ENCODE measurements at regions not wholly inside any gene's neighbourhood (a gene's known extent, or its start where the extent isn't known, plus 50 kb on each side); places are given as distances from the start of the nearest gene placed in this dataset.

- H3K9me3 ChIP-seq (ENCODE audit: control insufficient read depth, low read length), result no peaks in the 10 kb centered on the region
- H3K27ac ChIP-seq (ENCODE audit: low read length), result no peak overlapping the region
- WGBS, result 70% methylated on average over 1 of the region's 1 CpG
- no peak for DNase-seq
- H3K4me1 ChIP-seq (ENCODE audit: control insufficient read depth, insufficient read depth, low read length), result no peaks in the 10 kb centered on the region
- H3K27me3 ChIP-seq (ENCODE audit: control insufficient read depth, insufficient read depth), result no peaks in the 10 kb centered on the region
- intact Hi-C loops (cut with DNase I), result no loop called here
- ATAC-seq, result no peak
- no peak overlapping the region for H3K4me3 ChIP-seq (ENCODE audit: low read length)
Observed at GRCh38 chr4:178672512-178672911, 1230.3 kb upstream of the AGA start.

DNA sequence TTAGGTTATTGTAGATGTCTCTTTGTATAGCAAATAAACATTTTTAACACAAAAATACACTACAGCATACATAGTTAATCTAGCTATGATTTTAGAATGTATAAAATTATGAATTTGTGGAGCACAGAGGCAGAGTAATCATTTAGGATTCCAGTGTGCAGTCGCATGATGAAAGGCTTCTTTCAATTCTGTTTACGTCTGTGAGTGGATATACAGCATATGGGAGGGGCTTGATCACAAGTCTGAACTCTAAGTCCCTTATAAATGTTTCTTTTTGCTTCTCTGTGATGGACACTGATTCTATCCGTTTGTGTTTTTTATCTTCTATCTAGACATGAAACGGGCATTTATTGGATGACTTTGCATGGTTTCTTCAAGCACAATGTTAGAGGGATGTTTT lies 1239.6 kb upstream of the AGA start:
- DNase-seq, result no peak
- H3K4me1 ChIP-seq (ENCODE audit: control insufficient read depth, insufficient read depth, low read length), result no peaks in the 10 kb centered on the region
- H3K9me3 ChIP-seq (ENCODE audit: control insufficient read depth, low read length), result no peaks in the 10 kb centered on the region
- whole genome bisulfite sequencing, result 58% methylated on average over 4 of the region's 4 CpGs
- intact Hi-C loops (cut with DNase I), result no loop called here
- ATAC-seq, result no peak
- H3K27ac ChIP-seq (ENCODE audit: low read length), result no peak overlapping the region
- H3K4me3 ChIP-seq (ENCODE audit: low read length), result no peak overlapping the region
- no peaks in the 10 kb centered on the region for H3K27me3 ChIP-seq (ENCODE audit: control insufficient read depth, insufficient read depth)

- H3K4me1 ChIP-seq (ENCODE audit: control insufficient read depth, insufficient read depth, low read length), result no peaks in the 10 kb centered on the region
- H3K27ac ChIP-seq (ENCODE audit: low read length), result no peak overlapping the region
- intact Hi-C loops (cut with DNase I), result no loop called here
- H3K4me3 ChIP-seq (ENCODE audit: low read length), result no peak overlapping the region
- H3K27me3 ChIP-seq (ENCODE audit: control insufficient read depth, insufficient read depth), result no peaks in the 10 kb centered on the region
- DNase-seq (no peak), ATAC-seq (no peak)
- no peaks in the 10 kb centered on the region for H3K9me3 ChIP-seq (ENCODE audit: control insufficient read depth, low read length)
Observed at GRCh38 chr4:178689926-178690325, 1247.7 kb upstream of the AGA start.

DNA sequence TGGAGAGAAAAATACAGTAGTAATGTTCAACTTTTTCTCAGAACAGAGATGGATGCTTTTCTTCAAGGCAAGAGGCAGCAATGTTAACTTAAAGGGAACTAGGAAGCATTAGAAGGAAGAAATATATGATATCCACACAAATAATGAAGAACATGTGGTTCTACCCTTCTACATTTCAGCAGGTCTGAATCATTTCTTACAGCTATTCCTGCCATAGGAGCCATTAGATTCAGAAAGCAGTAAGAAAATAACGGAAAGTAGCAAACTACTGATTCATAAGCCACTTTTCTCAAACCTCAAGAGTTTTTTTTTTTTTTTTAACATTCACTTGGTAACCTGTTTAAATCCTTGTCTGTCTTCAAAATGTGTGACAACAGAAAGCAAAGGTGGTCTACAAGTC lies 1251.6 kb upstream of the AGA start:
- Histone ChIP-seq H3K27me3 (ENCODE audit: control insufficient read depth, insufficient read depth) (no peaks in the 10 kb centered on the region), H3K27ac (ENCODE audit: low read length) (no peak overlapping the region), H3K4me1 (ENCODE audit: control insufficient read depth, insufficient read depth, low read length) (no peaks in the 10 kb centered on the region), H3K9me3 (ENCODE audit: control insufficient read depth, low read length) (no peaks in the 10 kb centered on the region), H3K4me3 (ENCODE audit: low read length) (no peak overlapping the region)
- intact Hi-C loops (cut with DNase I), result no loop called here
- DNase-seq (no peak), ATAC-seq (no peak)
- WGBS, result 74% methylated on average over 1 of the region's 1 CpG

- DNase-seq (no peak), ATAC-seq (no peak)
- Histone ChIP-seq H3K27ac (ENCODE audit: low read length) (no peak overlapping the region), H3K27me3 (ENCODE audit: control insufficient read depth, insufficient read depth) (no peaks in the 10 kb centered on the region), H3K4me3 (ENCODE audit: low read length) (no peak overlapping the region), H3K4me1 (ENCODE audit: control insufficient read depth, insufficient read depth, low read length) (no peaks in the 10 kb centered on the region), H3K9me3 (ENCODE audit: control insufficient read depth, low read length) (no peaks in the 10 kb centered on the region)
- 79% methylated on average over 3 of the region's 3 CpGs for WGBS
- intact Hi-C loops (cut with DNase I), result no loop called here
Observed at GRCh38 chr4:178696515-178696914, 1254.3 kb upstream of the AGA start.

DNA sequence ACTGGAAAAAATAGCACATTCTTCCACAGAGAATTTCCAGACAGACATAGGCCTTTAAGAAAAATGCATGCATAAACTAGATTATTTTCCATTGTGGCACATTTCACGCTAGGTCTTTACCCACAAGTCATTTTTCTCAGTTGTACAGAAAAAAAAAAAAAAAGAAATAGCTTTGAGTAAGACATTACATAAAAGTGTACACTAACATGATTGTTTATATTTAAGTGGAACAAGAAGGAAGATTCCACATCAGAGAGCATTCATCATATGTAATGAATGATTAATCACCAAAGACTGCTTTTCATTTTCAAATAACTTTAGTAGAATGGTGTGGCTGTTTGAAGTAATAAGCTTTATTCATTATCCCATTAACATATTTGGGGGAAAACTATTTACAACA lies 1270.2 kb upstream of the AGA start:
- no peak overlapping the region for H3K4me3 ChIP-seq (ENCODE audit: low read length)
- H3K27me3 ChIP-seq (ENCODE audit: control insufficient read depth, insufficient read depth), result no peaks in the 10 kb centered on the region
- no peaks in the 10 kb centered on the region for H3K4me1 ChIP-seq (ENCODE audit: control insufficient read depth, insufficient read depth, low read length)
- intact Hi-C loops (cut with DNase I), result no loop called here
- 73% methylated on average over 1 of the region's 1 CpG for WGBS
- DNase-seq (no peak), ATAC-seq (no peak)
- no peaks in the 10 kb centered on the region for H3K9me3 ChIP-seq (ENCODE audit: control insufficient read depth, low read length)
- no peak overlapping the region for H3K27ac ChIP-seq (ENCODE audit: low read length)

- H3K27me3 ChIP-seq (ENCODE audit: control insufficient read depth, insufficient read depth), result no peaks in the 10 kb centered on the region
- ATAC-seq (no peak), DNase-seq (no peak)
- H3K4me1 ChIP-seq (ENCODE audit: control insufficient read depth, insufficient read depth, low read length), result no peaks in the 10 kb centered on the region
- intact Hi-C loops (cut with DNase I), result no loop called here
- WGBS, result 74% methylated on average over 4 of the region's 4 CpGs
- no peak overlapping the region for H3K27ac ChIP-seq (ENCODE audit: low read length)
- H3K4me3 ChIP-seq (ENCODE audit: low read length), result no peak overlapping the region
- H3K9me3 ChIP-seq (ENCODE audit: control insufficient read depth, low read length), result no peaks in the 10 kb centered on the region
Observed at GRCh38 chr4:178738026-178738425, 1295.8 kb upstream of the AGA start.

DNA sequence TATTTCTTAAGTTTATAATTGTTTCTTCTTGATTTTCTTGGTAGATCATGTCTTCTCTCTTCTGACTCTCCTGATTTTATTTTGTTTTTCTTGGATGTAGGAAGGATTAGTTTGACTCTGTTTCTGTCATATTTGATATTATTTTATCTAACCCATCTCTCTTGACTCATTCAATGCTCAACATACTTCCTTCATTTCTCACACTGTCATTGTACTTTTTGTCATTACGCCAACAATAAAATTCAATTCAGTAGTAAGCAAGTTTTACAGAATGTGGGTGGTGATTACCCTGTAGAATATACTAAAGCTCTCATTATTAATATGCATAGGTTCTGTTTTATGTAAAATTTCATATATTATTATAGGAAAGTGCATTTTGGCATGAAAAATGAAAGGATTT lies 1303.0 kb upstream of the AGA start:
- ATAC-seq, result no peak
- H3K9me3 ChIP-seq (ENCODE audit: control insufficient read depth, low read length), result no peaks in the 10 kb centered on the region
- no peak for DNase-seq
- intact Hi-C loops (cut with DNase I), result no loop called here
- H3K27me3 ChIP-seq (ENCODE audit: control insufficient read depth, insufficient read depth), result no peaks in the 10 kb centered on the region
- H3K4me3 ChIP-seq (ENCODE audit: low read length), result no peak overlapping the region
- no peak overlapping the region for H3K27ac ChIP-seq (ENCODE audit: low read length)
- no peaks in the 10 kb centered on the region for H3K4me1 ChIP-seq (ENCODE audit: control insufficient read depth, insufficient read depth, low read length)
- 92% methylated on average over 1 of the region's 1 CpG for WGBS

GRCh38 chr4:178752954-178753525 lies 1310.8 kb upstream of the AGA start:
- H3K4me1 ChIP-seq (ENCODE audit: control insufficient read depth, insufficient read depth, low read length), result no peaks in the 10 kb centered on the region
- H3K27me3 ChIP-seq (ENCODE audit: control insufficient read depth, insufficient read depth), result no peaks in the 10 kb centered on the region
- no peak overlapping the region for H3K4me3 ChIP-seq (ENCODE audit: low read length)
- no peak overlapping the region for H3K27ac ChIP-seq (ENCODE audit: low read length)
- DNase-seq (no peak), ATAC-seq (no peak)
- H3K9me3 ChIP-seq (ENCODE audit: control insufficient read depth, low read length), result no peaks in the 10 kb centered on the region
- intact Hi-C loops (cut with DNase I), result no loop called here
- WGBS, result 22% methylated on average over 2 of the region's 2 CpGs

- Histone ChIP-seq H3K9me3 (ENCODE audit: control insufficient read depth, low read length) (no peaks in the 10 kb centered on the region), H3K4me1 (ENCODE audit: control insufficient read depth, insufficient read depth, low read length) (no peaks in the 10 kb centered on the region), H3K27me3 (ENCODE audit: control insufficient read depth, insufficient read depth) (no peaks in the 10 kb centered on the region), H3K4me3 (ENCODE audit: low read length) (no peak overlapping the region), H3K27ac (ENCODE audit: low read length) (no peak overlapping the region)
- no peak for ATAC-seq
- WGBS, result 71% methylated on average over 8 of the region's 8 CpGs
- intact Hi-C loops (cut with DNase I), result no loop called here
- DNase-seq, result no peak
Observed at GRCh38 chr4:178778496-178778895, 1336.3 kb upstream of the AGA start.

- no peaks in the 10 kb centered on the region for H3K4me1 ChIP-seq (ENCODE audit: control insufficient read depth, insufficient read depth, low read length)
- ATAC-seq, result no peak
- no peak overlapping the region for H3K27ac ChIP-seq (ENCODE audit: low read length)
- H3K9me3 ChIP-seq (ENCODE audit: control insufficient read depth, low read length), result no peaks in the 10 kb centered on the region
- WGBS, result 24% methylated on average over 1 of the region's 1 CpG
- DNase-seq, result no peak
- intact Hi-C loops (cut with DNase I), result no loop called here
- no peak overlapping the region for H3K4me3 ChIP-seq (ENCODE audit: low read length)
- H3K27me3 ChIP-seq (ENCODE audit: control insufficient read depth, insufficient read depth), result no peaks in the 10 kb centered on the region
Observed at GRCh38 chr4:178781779-178782178, 1339.5 kb upstream of the AGA start.

- Histone ChIP-seq H3K27me3 (ENCODE audit: control insufficient read depth, insufficient read depth) (no peaks in the 10 kb centered on the region), H3K9me3 (ENCODE audit: control insufficient read depth, low read length) (no peaks in the 10 kb centered on the region), H3K4me1 (ENCODE audit: control insufficient read depth, insufficient read depth, low read length) (no peaks in the 10 kb centered on the region), H3K4me3 (ENCODE audit: low read length) (no peak overlapping the region), H3K27ac (ENCODE audit: low read length) (no peak overlapping the region)
- DNase-seq, result no peak
- WGBS, result 63% methylated on average over 3 of the region's 3 CpGs
- intact Hi-C loops (cut with DNase I), result no loop called here
- ATAC-seq, result no peak
Observed at GRCh38 chr4:178784491-178784890, 1342.3 kb upstream of the AGA start.
